Caco-2 (cell line): ENCODE measurements at regions not wholly inside any gene's neighbourhood (a gene's known extent, or its start where the extent isn't known, plus 50 kb on each side); places are given as distances from the start of the nearest gene placed in this dataset.

Experiments used
- BruUV-seq: library from RNA; stranded (reverse); fragments of 400-500 nt; replicated peaks from 2 replicates; lab custom pipeline; 2021; lab: Mats Ljungman, UMichigan
- CTCF ChIA-PET: fragments of 300-600 bp; sonication (Branson Sonifier 250); formaldehyde crosslinking; loops from one replicate; lab custom pipeline; 2022; ENCODE audit warnings: antibody characterized with exemption; lab: Charles Lee
- POLR2A ChIA-PET: fragments of 300-600 bp; sonication (Branson Sonifier 250); formaldehyde crosslinking; loops from one replicate; lab custom pipeline; 2022; ENCODE audit warnings: antibody characterized with exemption; lab: Charles Lee
- DNase-seq, 2 experiments: peaks; one replicate each; pipeline versions ENCODE4 v3.0.0 to v3.0.0-alpha.2; 2020 to 2022
- H3K27me3 ChIP-seq: replicated peaks from 2 replicates; pipeline ENCODE4 v1.6.0; 2011; ENCODE audit warnings: low read length; ENCODE audit not compliant: control insufficient read depth, insufficient read depth
- H3K36me3 ChIP-seq: 2 replicates; pipeline ENCODE4 v1.5.1; 2011; ENCODE audit warnings: low read length; ENCODE audit not compliant: control insufficient read depth, insufficient read depth
- H3K4me1 ChIP-seq: fragments of 250-450 bp; sonication (Bioruptor Pico); 2 replicates; pipeline ENCODE4 v1.5.1; 2020; ENCODE audit warnings: mild to moderate bottlenecking
- H3K4me3 ChIP-seq: 2 replicates; pipeline ENCODE4 v1.5.1; 2011; ENCODE audit warnings: low read depth, mild to moderate bottlenecking, control low read depth, low read length
- H3K9me3 ChIP-seq: fragments of 250-450 bp; sonication (Bioruptor Pico); 2 replicates; pipeline ENCODE4 v1.5.1; 2020; ENCODE audit warnings: mild to moderate bottlenecking, moderate library complexity
- H3K27ac Mint-ChIP-seq: one replicate; pipeline ENCODE4 v1.8.0; 2022; ENCODE audit warnings: mixed read lengths; ENCODE audit not compliant: unreplicated experiment
- H3K27me3 Mint-ChIP-seq: one replicate; pipeline ENCODE4 v1.8.0; 2022; ENCODE audit warnings: mixed read lengths; ENCODE audit not compliant: insufficient read depth, unreplicated experiment
- H3K36me3 Mint-ChIP-seq: one replicate; pipeline ENCODE4 v1.8.0; 2022; ENCODE audit warnings: mild to moderate bottlenecking, mixed read lengths; ENCODE audit not compliant: insufficient read depth, unreplicated experiment
- H3K4me1 Mint-ChIP-seq: one replicate; pipeline ENCODE4 v1.8.0; 2022; ENCODE audit warnings: low read depth, mixed read lengths; ENCODE audit not compliant: unreplicated experiment
- H3K4me3 Mint-ChIP-seq: one replicate; pipeline ENCODE4 v1.8.0; 2022; ENCODE audit warnings: mild to moderate bottlenecking, moderate library complexity, mixed read lengths; ENCODE audit not compliant: unreplicated experiment
- H3K9me3 Mint-ChIP-seq: one replicate; pipeline ENCODE4 v1.8.0; 2022; ENCODE audit warnings: mixed read lengths; ENCODE audit not compliant: unreplicated experiment
- CTCF ChIP-seq, 2 experiments: fragments of 200-600 bp in 1 of 2; IDR thresholded peaks; 1 replicate in 1 of 2; 2 replicates in 1 of 2; pipeline versions ENCODE4 v1.5.1 to v1.8.0; 2011 to 2022; ENCODE audit warnings: antibody characterized with exemption in 1 of 2, control low read depth in 1 of 2, inconsistent platforms in 1 of 2, low read depth in 1 of 2, low read length in 1 of 2, mild to moderate bottlenecking in 1 of 2, moderate library complexity in 1 of 2; ENCODE audit not compliant: insufficient read depth in 1 of 2, severe bottlenecking in 1 of 2, unreplicated experiment in 1 of 2
- intact Hi-C: fragments of 100-400 bp; cut with micrococcal nuclease; formaldehyde crosslinking; loops from one replicate; pipeline ENCODE4 v1.10.0; 2022; ENCODE audit not compliant: unreplicated experiment

DNA sequence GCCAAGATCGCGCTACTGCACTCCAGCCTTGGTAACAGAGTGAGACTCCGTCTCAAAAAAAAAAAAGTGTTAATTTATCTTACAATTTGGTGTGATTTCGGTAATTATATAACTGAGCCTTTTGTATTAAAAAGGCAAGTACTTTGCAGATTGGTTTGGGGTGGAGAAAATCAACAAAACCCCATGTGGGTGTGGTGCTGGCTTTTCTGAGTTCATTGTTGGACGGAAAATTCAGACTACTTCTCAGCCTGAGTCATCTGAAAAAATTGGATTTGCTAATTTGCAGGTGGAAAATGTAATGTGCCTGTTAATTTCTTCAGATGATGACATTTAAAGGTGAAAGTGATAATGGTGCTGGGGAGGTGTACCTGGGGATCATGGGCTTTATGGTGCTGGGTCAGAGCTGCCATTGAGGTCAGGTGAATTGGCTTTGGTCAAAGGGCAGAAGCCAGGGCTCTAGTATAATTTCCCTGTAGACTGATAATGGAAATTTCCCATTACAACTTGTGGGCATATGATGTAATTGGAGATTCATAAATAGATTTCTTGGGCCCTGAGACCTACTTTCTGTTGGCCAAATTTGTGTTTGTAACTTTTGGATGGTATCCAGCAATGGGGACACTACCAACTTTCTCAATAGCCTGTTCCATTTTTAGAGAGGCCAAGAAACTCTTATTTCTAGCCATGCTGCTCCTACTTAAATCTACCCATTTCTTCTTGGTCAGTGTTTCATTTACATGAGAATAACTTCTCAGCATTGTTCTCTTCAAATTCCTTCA lies 74.3 kb upstream of the TEX13D start:
- H3K27ac Mint-ChIP-seq: no peak overlapping the region
- POLR2A ChIA-PET: no interaction called here
- Histone ChIP-seq H3K4me1 (no peaks in the 10 kb centered on the region), H3K27me3 (no peaks in the 10 kb centered on the region), H3K36me3 (no peaks in the 10 kb centered on the region), H3K4me3 (no peak overlapping the region), H3K9me3 (no peaks in the 10 kb centered on the region)
- no peak overlapping the region for H3K4me3 Mint-ChIP-seq
- no peak for DNase-seq
- intact Hi-C loops: no loop called here
- no peaks in the 10 kb centered on the region for H3K27me3 Mint-ChIP-seq
- CTCF ChIA-PET: no interaction called here
- no TSS peak for BruUV-seq
- H3K4me1 Mint-ChIP-seq: no peaks in the 10 kb centered on the region
- H3K9me3 Mint-ChIP-seq: no peaks in the 10 kb centered on the region
- no peaks in the 10 kb centered on the region for H3K36me3 Mint-ChIP-seq
- TF ChIP-seq CTCF (IDR thresholded peaks at IDR 0.05; ENCODE audit: insufficient read depth in 1 of 2, low read depth in 1 of 2, low read length in 1 of 2, severe bottlenecking in 1 of 2, unreplicated experiment in 1 of 2): no peak

GRCh38 chrX:124260845-124261244 lies 71.6 kb upstream of the TEX13D start:
- intact Hi-C loops: no loop called here
- H3K27ac Mint-ChIP-seq: no peak overlapping the region

GRCh38 chrX:124263743-124264142 lies 68.7 kb upstream of the TEX13D start:
- H3K27ac Mint-ChIP-seq: no peak overlapping the region
- H3K27me3 ChIP-seq: no peaks in the 10 kb centered on the region
- no peak overlapping the region for H3K4me3 ChIP-seq
- no peak for DNase-seq
- no peaks in the 10 kb centered on the region for H3K27me3 Mint-ChIP-seq
- no peaks in the 10 kb centered on the region for H3K36me3 ChIP-seq
- no peaks in the 10 kb centered on the region for H3K36me3 Mint-ChIP-seq
- CTCF ChIA-PET: no interaction called here
- no peak for TF ChIP-seq CTCF (IDR thresholded peaks at IDR 0.05; ENCODE audit: insufficient read depth in 1 of 2, low read depth in 1 of 2, low read length in 1 of 2, severe bottlenecking in 1 of 2, unreplicated experiment in 1 of 2)
- H3K4me1 ChIP-seq: no peaks in the 10 kb centered on the region
- H3K9me3 Mint-ChIP-seq: no peaks in the 10 kb centered on the region
- POLR2A ChIA-PET: no interaction called here
- no peaks in the 10 kb centered on the region for H3K4me1 Mint-ChIP-seq
- intact Hi-C loops: no loop called here
- BruUV-seq: no TSS peak
- no peak overlapping the region for H3K4me3 Mint-ChIP-seq
- H3K9me3 ChIP-seq: no peaks in the 10 kb centered on the region

More at GRCh38 chrX:124260845-124261244, 71.6 kb upstream of the TEX13D start:
- Histone ChIP-seq H3K4me3 (no peak overlapping the region), H3K36me3 (no peaks in the 10 kb centered on the region), H3K4me1 (no peaks in the 10 kb centered on the region), H3K9me3 (no peaks in the 10 kb centered on the region), H3K27me3 (no peaks in the 10 kb centered on the region)
- Mint-ChIP-seq H3K4me3 (no peak overlapping the region), H3K9me3 (no peaks in the 10 kb centered on the region), H3K4me1 (no peaks in the 10 kb centered on the region), H3K27me3 (no peaks in the 10 kb centered on the region), H3K36me3 (no peaks in the 10 kb centered on the region)
- TF ChIP-seq CTCF (IDR thresholded peaks at IDR 0.05; ENCODE audit: insufficient read depth in 1 of 2, low read depth in 1 of 2, low read length in 1 of 2, severe bottlenecking in 1 of 2, unreplicated experiment in 1 of 2): no peak
- ChIA-PET CTCF (no interaction called here), POLR2A (no interaction called here)
- BruUV-seq: no TSS peak
- DNase-seq: no peak
